Esophagus muscularis mucosa (tissue), 3 donors: ENCODE measurements at regions not wholly inside any gene's neighbourhood (a gene's known extent, or its start where the extent isn't known, plus 50 kb on each side); places are given as distances from the start of the nearest gene placed in this dataset.

Experiments
- EP300 ChIP-seq: sonication (generic); formaldehyde crosslinking; IDR thresholded peaks from one replicate; pipeline ENCODE4 v1.6.1; 2017; ENCODE audit warnings: antibody characterized with exemption
- POLR2AphosphoS5 ChIP-seq, 2 donors: sonication (generic); formaldehyde crosslinking; IDR thresholded peaks; one replicate each; pipeline ENCODE4 v1.6.1; 2017; ENCODE audit warnings: antibody characterized with exemption in 2 of 2

DNA sequence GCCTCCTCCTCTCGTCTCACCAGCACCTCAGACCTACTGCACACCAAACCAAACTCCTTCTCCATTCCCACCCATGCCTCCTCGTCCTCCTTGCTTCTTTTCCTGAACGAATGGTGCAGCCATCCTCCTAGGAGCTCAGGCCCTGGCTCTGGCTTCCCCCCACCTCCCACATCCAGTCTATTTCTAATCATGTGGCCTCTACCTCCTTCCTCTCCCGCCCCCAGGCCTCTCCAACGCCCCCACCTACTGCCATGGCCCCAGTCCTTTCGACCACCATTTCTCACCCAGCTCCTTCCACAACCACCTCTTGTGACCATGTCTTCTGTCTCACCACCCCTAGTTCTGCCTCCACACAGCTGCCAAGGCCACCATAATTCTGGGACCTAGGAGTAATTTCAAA lies 127.1 kb downstream of the PJA1 start:
- TF ChIP-seq EP300 (no peak), POLR2AphosphoS5 (IDR thresholded peaks at IDR 0.05) (no peak)
